ENCODE measurements at regions not wholly inside any gene's neighbourhood (a gene's known extent, or its start where the extent isn't known, plus 50 kb on each side); places are given as distances from the start of the nearest gene placed in this dataset.

DNA sequence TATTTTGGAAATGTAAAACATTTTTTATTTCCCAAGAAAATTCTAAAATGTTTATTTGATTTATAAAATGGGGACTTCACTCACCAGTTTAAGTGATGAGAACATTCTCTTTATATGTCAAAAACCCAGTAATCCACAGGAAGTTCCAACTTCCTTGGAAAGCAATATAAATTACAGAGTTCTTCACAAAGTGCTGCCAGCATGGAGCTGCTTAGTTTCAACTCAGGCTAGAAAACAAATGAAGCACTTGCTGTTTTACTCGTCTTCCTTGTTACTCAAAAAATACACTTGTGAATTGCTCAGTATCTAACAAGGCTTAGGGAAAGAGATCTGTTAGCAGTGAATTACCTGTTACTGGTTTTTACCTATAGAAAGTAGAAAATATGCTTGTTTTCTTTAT, 942.7 kb upstream of the MDGA2 start:
- Histone ChIP-seq H4K8ac (replicated peaks; ENCODE audit: insufficient read length, low read depth, low read length) (no peak overlapping the region), H3K9me3 (ENCODE audit: control insufficient read depth, low read depth, low read length) (no peaks in the 10 kb centered on the region), H3K27me3 (ENCODE audit: insufficient read depth, low read length) (no peaks in the 10 kb centered on the region), H3K4ac (ENCODE audit: low read depth, low read length) (no peak overlapping the region), H2AFZ (ENCODE audit: low read length) (no peak overlapping the region), H2BK5ac (ENCODE audit: insufficient read length, low read length) (no peak overlapping the region), H4K91ac (ENCODE audit: insufficient read length, low read depth, low read length) (no peak overlapping the region), H3T11ph (ENCODE audit: low read length) (no peak overlapping the region), H3K14ac (ENCODE audit: insufficient read depth, low read length) (no peak overlapping the region), H3K23me2 (ENCODE audit: insufficient read length, low read depth, low read length, poor library complexity, severe bottlenecking) (no peaks in the 10 kb centered on the region), H2BK120ac (ENCODE audit: low read depth, low read length, poor library complexity, severe bottlenecking) (no peak overlapping the region), H3K4me2 (ENCODE audit: insufficient read depth, insufficient read length, low read length) (no peak overlapping the region), H3K23ac (ENCODE audit: insufficient read length, low read depth, low read length) (no peak overlapping the region), H3K79me2 (ENCODE audit: insufficient read depth, low read length) (no peaks in the 10 kb centered on the region), H2BK20ac (ENCODE audit: low read depth, low read length, poor library complexity, severe bottlenecking) (no peak overlapping the region), H3K27ac (ENCODE audit: insufficient read length, low read depth, low read length) (no peak overlapping the region), H3K56ac (ENCODE audit: insufficient read length, low read depth, low read length) (no peak overlapping the region), H3K79me1 (ENCODE audit: insufficient read depth, low read depth, low read length, poor library complexity, severe bottlenecking) (no peaks in the 10 kb centered on the region), H3K9ac (ENCODE audit: extremely low read depth, insufficient read length, low read length) (no peak overlapping the region), H4K5ac (ENCODE audit: insufficient read length, low read depth, low read length) (no peak overlapping the region), H3K18ac (ENCODE audit: insufficient read length, low read depth, low read length) (no peak overlapping the region), H2AK5ac (ENCODE audit: insufficient read length, low read length) (no peak overlapping the region), H2BK12ac (ENCODE audit: insufficient read length, low read depth, low read length) (no peak overlapping the region), H4K20me1 (ENCODE audit: control insufficient read depth, insufficient read depth, insufficient read length) (no peaks in the 10 kb centered on the region), H3K4me1 (ENCODE audit: insufficient read depth, low read length) (no peaks in the 10 kb centered on the region), H2BK15ac (ENCODE audit: low read depth, low read length) (no peak overlapping the region)
- TF ChIP-seq, protein P1, sequence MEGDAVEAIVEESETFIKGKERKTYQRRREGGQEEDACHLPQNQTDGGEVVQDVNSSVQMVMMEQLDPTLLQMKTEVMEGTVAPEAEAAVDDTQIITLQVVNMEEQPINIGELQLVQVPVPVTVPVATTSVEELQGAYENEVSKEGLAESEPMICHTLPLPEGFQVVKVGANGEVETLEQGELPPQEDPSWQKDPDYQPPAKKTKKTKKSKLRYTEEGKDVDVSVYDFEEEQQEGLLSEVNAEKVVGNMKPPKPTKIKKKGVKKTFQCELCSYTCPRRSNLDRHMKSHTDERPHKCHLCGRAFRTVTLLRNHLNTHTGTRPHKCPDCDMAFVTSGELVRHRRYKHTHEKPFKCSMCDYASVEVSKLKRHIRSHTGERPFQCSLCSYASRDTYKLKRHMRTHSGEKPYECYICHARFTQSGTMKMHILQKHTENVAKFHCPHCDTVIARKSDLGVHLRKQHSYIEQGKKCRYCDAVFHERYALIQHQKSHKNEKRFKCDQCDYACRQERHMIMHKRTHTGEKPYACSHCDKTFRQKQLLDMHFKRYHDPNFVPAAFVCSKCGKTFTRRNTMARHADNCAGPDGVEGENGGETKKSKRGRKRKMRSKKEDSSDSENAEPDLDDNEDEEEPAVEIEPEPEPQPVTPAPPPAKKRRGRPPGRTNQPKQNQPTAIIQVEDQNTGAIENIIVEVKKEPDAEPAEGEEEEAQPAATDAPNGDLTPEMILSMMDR (conservative IDR thresholded peaks at IDR 0.05) = no peak
- Mint-ChIP-seq H3K27me3 (ENCODE audit: low read depth) (no peaks in the 10 kb centered on the region), H3K9me3 (no peaks in the 10 kb centered on the region; a peak in 1 of 5 replicates), H3K27ac (no peak overlapping the region), H3K4me3 (no peak overlapping the region), H3K4me1 (peaks cover 2 to 6% of the 10 kb centered on the region in 2 experiments; a peak in 3 of 4 replicates), H3K36me3 (ENCODE audit: insufficient read depth in 1 of 3, low read depth in 3 of 3) (no peaks in the 10 kb centered on the region; a peak in 1 of 7 replicates)
- no peak for DNase-seq
- WGBS (ENCODE audit: extremely low coverage, insufficient read length, low lambda C conversion rate) = no CpG with 5 or more reads among the region's 1 CpG

All from H9 (cell line).